ENCODE measurements at regions not wholly inside any gene's neighbourhood (a gene's known extent, or its start where the extent isn't known, plus 50 kb on each side); places are given as distances from the start of the nearest gene placed in this dataset.

GRCh38 chr11:76259299-76259908 is 53.1 kb upstream of the WNT11 start:
- Histone ChIP-seq H3K27ac (no peak overlapping the region), H3K4me3 (no peak overlapping the region), H3K4me2 (no peak overlapping the region), H3K4me1 (no peaks in the 10 kb centered on the region), H3K9me3 (no peaks in the 10 kb centered on the region)
- FAIRE-seq (no peak), ATAC-seq (no peak), DNase-seq (ENCODE audit: low read depth in 1 of 2, low spot score in 1 of 2) (no peak)
- TF ChIP-seq HOXA7 (CRISPR knock-in tag; IDR thresholded peaks at IDR 0.05) (no peak), RFX5 (IDR thresholded peaks at IDR 0.05) (no peak), JUN (IDR thresholded peaks at IDR 0.05) (no peak), USF2 (IDR thresholded peaks at IDR 0.05) (no peak), PBX3 (IDR thresholded peaks at IDR 0.05) (no peak)
- CTCF ChIA-PET: interaction anchor here (1.1 to 4.8 kb wide), 2 partner anchors 16 to 51 kb away, joined by 3 to 22 read pairs; no protein-coding TSS in a partner anchor
- POLR2A ChIA-PET: no interaction called here

GRCh38 chr11:76257074-76257719 is 50.9 kb upstream of the WNT11 start:
- Histone ChIP-seq H3K27ac (no peak overlapping the region), H3K4me3 (no peak overlapping the region), H3K4me1 (no peaks in the 10 kb centered on the region), H3K4me2 (no peak overlapping the region), H3K9me3 (no peaks in the 10 kb centered on the region)
- POLR2A ChIA-PET: no interaction called here
- CTCF ChIA-PET: interaction anchor here (0.6 to 4.8 kb wide), 3 partner anchors 10 to 49 kb away, joined by 3 to 22 read pairs (median 4); no protein-coding TSS in a partner anchor
- whole genome bisulfite sequencing (ENCODE audit: missing lambda C conversion rate): 53% methylated on average over 8 of the region's 15 CpGs
- DNase-seq (ENCODE audit: low read depth in 1 of 2, low spot score in 1 of 2) (no peak), FAIRE-seq (no peak), ATAC-seq (peak in 1 of 2 experiments; percentile 30; a peak in 3 of 6 replicates)
- TF ChIP-seq SREBF2 (IDR thresholded peaks at IDR 0.05) (no peak), HOXB13 (CRISPR knock-in tag; IDR thresholded peaks at IDR 0.05; ENCODE audit: low read depth) (no peak), BHLHE40 (IDR thresholded peaks at IDR 0.05; ENCODE audit: low read depth, low read length) (no peak), CHD4 (IDR thresholded peaks at IDR 0.05; ENCODE audit: borderline replicate concordance) (no peak), POLR2A (IDR thresholded peaks at IDR 0.05; ENCODE audit: low read length) (no peak), HMGXB4 (CRISPR knock-in tag; IDR thresholded peaks at IDR 0.05; ENCODE audit: borderline replicate concordance) (no peak), SMC3 (IDR thresholded peaks at IDR 0.05) (no peak), KDM1A (IDR thresholded peaks at IDR 0.05; ENCODE audit: low read depth) (no peak)

GRCh38 chr11:76256448-76256847 is 50.1 kb upstream of the WNT11 start:
- 81% methylated on average over 14 of the region's 14 CpGs for WGBS (ENCODE audit: missing lambda C conversion rate)
- H3K4me2 ChIP-seq: no peak overlapping the region
- DNase-seq (ENCODE audit: low read depth in 1 of 2, low spot score in 1 of 2) (no peak), FAIRE-seq (no peak), ATAC-seq (peak in 1 of 2 experiments; percentile 37; a peak in 3 of 6 replicates)
- POLR2A ChIA-PET: no interaction called here
- no peaks in the 10 kb centered on the region for H3K4me1 ChIP-seq
- TF ChIP-seq MAX (IDR thresholded peaks at IDR 0.05): no peak
- TF ChIP-seq CTCF (IDR thresholded peaks at IDR 0.05): no peak
- no peak for TF ChIP-seq CEBPB (IDR thresholded peaks at IDR 0.05)
- CTCF ChIA-PET: interaction anchor here (1.0 to 4.8 kb wide), 5 partner anchors 9 to 388 kb away, joined by 3 to 23 read pairs (median 21); no protein-coding TSS in a partner anchor
- H3K4me3 ChIP-seq: no peak overlapping the region
- no peaks in the 10 kb centered on the region for H3K9me3 ChIP-seq
- no peak overlapping the region for H3K27ac ChIP-seq

Data from A549 (cell line).